H9 (cell line): ENCODE measurements at regions not wholly inside any gene's neighbourhood (a gene's known extent, or its start where the extent isn't known, plus 50 kb on each side); places are given as distances from the start of the nearest gene placed in this dataset.

ENCODE experiments used
- DNase-seq: peaks from one replicate; pipeline ENCODE4 v3.0.0-alpha.2; 2017
- H2AFZ ChIP-seq: one replicate; pipeline ENCODE4 v1.6.1; 2013; ENCODE audit warnings: mild to moderate bottlenecking, low read length, control low read depth, moderate library complexity
- H2AK5ac ChIP-seq: 2 replicates; pipeline ENCODE4 v1.6.1; 2013; ENCODE audit warnings: low read length, control low read depth, mixed read lengths; ENCODE audit not compliant: insufficient read length
- H2BK120ac ChIP-seq: one replicate; pipeline ENCODE4 v1.6.1; 2013; ENCODE audit warnings: low read depth, mild to moderate bottlenecking, low read length, control low read depth, inconsistent platforms; ENCODE audit not compliant: poor library complexity, severe bottlenecking
- H2BK12ac ChIP-seq: 2 replicates; pipeline ENCODE4 v1.6.1; 2013; ENCODE audit warnings: low read length, control low read depth, mixed read lengths, low read depth; ENCODE audit not compliant: insufficient read length
- H2BK15ac ChIP-seq: 2 replicates; pipeline ENCODE4 v1.6.1; 2013; ENCODE audit warnings: low read depth, low read length, control low read depth
- H2BK20ac ChIP-seq: one replicate; pipeline ENCODE4 v1.6.1; 2013; ENCODE audit warnings: low read depth, mild to moderate bottlenecking, low read length, control low read depth, inconsistent platforms; ENCODE audit not compliant: poor library complexity, severe bottlenecking
- H2BK5ac ChIP-seq: 2 replicates; pipeline ENCODE4 v1.6.1; 2013; ENCODE audit warnings: low read length, control low read depth, mixed read lengths; ENCODE audit not compliant: insufficient read length
- H3K14ac ChIP-seq: 2 replicates; pipeline ENCODE4 v1.6.1; 2013; ENCODE audit warnings: low read length, control low read depth; ENCODE audit not compliant: insufficient read depth
- H3K18ac ChIP-seq: 2 replicates; pipeline ENCODE4 v1.6.1; 2013; ENCODE audit warnings: low read depth, mild to moderate bottlenecking, mixed read lengths, low read length, control low read depth; ENCODE audit not compliant: insufficient read length
- H3K23ac ChIP-seq: 2 replicates; pipeline ENCODE4 v1.6.1; 2013; ENCODE audit warnings: low read length, control low read depth, mixed read lengths, low read depth; ENCODE audit not compliant: insufficient read length
- H3K23me2 ChIP-seq: 2 replicates; pipeline ENCODE4 v1.6.1; 2013; ENCODE audit warnings: low read depth, mild to moderate bottlenecking, mixed read lengths, low read length, control low read depth; ENCODE audit not compliant: insufficient read length, poor library complexity, severe bottlenecking
- H3K27ac ChIP-seq: 2 replicates; pipeline ENCODE4 v1.5.1; 2013; ENCODE audit warnings: low read length, control low read depth, mixed read lengths, low read depth; ENCODE audit not compliant: insufficient read length
- H3K27me3 ChIP-seq: 2 replicates; pipeline ENCODE4 v1.6.1; 2013; ENCODE audit warnings: low read length, control low read depth, inconsistent platforms; ENCODE audit not compliant: insufficient read depth
- H3K4ac ChIP-seq: 2 replicates; pipeline ENCODE4 v1.6.1; 2013; ENCODE audit warnings: low read depth, mild to moderate bottlenecking, control low read depth, inconsistent platforms, low read length, moderate library complexity
- H3K4me1 ChIP-seq: 2 replicates; pipeline ENCODE4 v1.6.1; 2013; ENCODE audit warnings: low read length, control low read depth, inconsistent platforms; ENCODE audit not compliant: insufficient read depth
- H3K4me2 ChIP-seq: 2 replicates; pipeline ENCODE4 v1.6.1; 2013; ENCODE audit warnings: low read length, control low read depth, mixed read lengths; ENCODE audit not compliant: insufficient read length, insufficient read depth
- H3K56ac ChIP-seq: 2 replicates; pipeline ENCODE4 v1.6.1; 2013; ENCODE audit warnings: low read depth, mild to moderate bottlenecking, mixed read lengths, low read length, control low read depth; ENCODE audit not compliant: insufficient read length
- H3K79me1 ChIP-seq: 2 replicates; pipeline ENCODE4 v1.6.1; 2013; ENCODE audit warnings: low read depth, mild to moderate bottlenecking, moderate library complexity, low read length, control low read depth, inconsistent platforms; ENCODE audit not compliant: insufficient read depth, poor library complexity, severe bottlenecking
- H3K79me2 ChIP-seq: 2 replicates; pipeline ENCODE4 v1.6.1; 2013; ENCODE audit warnings: low read length, control low read depth, inconsistent platforms; ENCODE audit not compliant: insufficient read depth
- H3K9ac ChIP-seq: 2 replicates; pipeline ENCODE4 v1.6.1; 2013; ENCODE audit warnings: low read length, control low read depth, mixed read lengths; ENCODE audit not compliant: insufficient read length; ENCODE audit errors: extremely low read depth
- H3K9me3 ChIP-seq: one replicate; pipeline ENCODE4 v1.6.1; 2013; ENCODE audit warnings: low read depth, low read length, inconsistent platforms; ENCODE audit not compliant: control insufficient read depth
- H3T11ph ChIP-seq: one replicate; pipeline ENCODE4 v1.6.1; 2013; ENCODE audit warnings: mild to moderate bottlenecking, low read length, control low read depth, inconsistent platforms
- H4K20me1 ChIP-seq: one replicate; pipeline ENCODE4 v1.6.1; 2013; ENCODE audit not compliant: control insufficient read depth, insufficient read length, insufficient read depth
- H4K5ac ChIP-seq: 2 replicates; pipeline ENCODE4 v1.6.1; 2013; ENCODE audit warnings: low read depth, mild to moderate bottlenecking, mixed read lengths, low read length, control low read depth; ENCODE audit not compliant: insufficient read length
- H4K8ac ChIP-seq: replicated peaks from 2 replicates; pipeline ENCODE4 v1.6.1; 2013; ENCODE audit warnings: low read length, control low read depth, mixed read lengths, low read depth; ENCODE audit not compliant: insufficient read length
- H4K91ac ChIP-seq: 2 replicates; pipeline ENCODE4 v1.6.1; 2013; ENCODE audit warnings: low read depth, mild to moderate bottlenecking, moderate library complexity, mixed read lengths, low read length, control low read depth; ENCODE audit not compliant: insufficient read length
- H3K27ac Mint-ChIP-seq, 3 experiments: 2 replicates in 2 of 3; 3 replicates in 1 of 3; pipeline ENCODE4 v1.8.0; 2020 to 2021; ENCODE audit warnings: mixed read lengths in 3 of 3, mild to moderate bottlenecking in 1 of 3, moderate library complexity in 1 of 3
- H3K27me3 Mint-ChIP-seq: 2 replicates; pipeline ENCODE4 v1.8.0; 2021; ENCODE audit warnings: low read depth, mild to moderate bottlenecking, moderate library complexity, mixed read lengths
- H3K36me3 Mint-ChIP-seq, 3 experiments: 2 replicates in 2 of 3; 3 replicates in 1 of 3; pipeline ENCODE4 v1.8.0; 2020 to 2021; ENCODE audit warnings: low read depth in 3 of 3, mixed read lengths in 3 of 3; ENCODE audit not compliant: insufficient read depth in 1 of 3
- H3K4me1 Mint-ChIP-seq, 2 experiments: 2 replicates each; pipeline ENCODE4 v1.8.0; 2020; ENCODE audit warnings: mixed read lengths in 2 of 2
- H3K4me3 Mint-ChIP-seq, 2 experiments: 2 replicates in 1 of 2; 3 replicates in 1 of 2; pipeline ENCODE4 v1.8.0; 2020 to 2021; ENCODE audit warnings: mild to moderate bottlenecking in 2 of 2, mixed read lengths in 2 of 2, moderate library complexity in 1 of 2
- H3K9me3 Mint-ChIP-seq, 2 experiments: 2 replicates in 1 of 2; 3 replicates in 1 of 2; pipeline ENCODE4 v1.8.0; 2020; ENCODE audit warnings: mild to moderate bottlenecking in 2 of 2, mixed read lengths in 2 of 2, moderate library complexity in 1 of 2
- CTCF ChIP-seq: fragments of 200-600 bp; sonication (generic); conservative IDR thresholded peaks from 3 replicates; pipeline ENCODE4 v1.8.0; 2021; ENCODE audit warnings: antibody characterized with exemption, mild to moderate bottlenecking
- WGBS: extraction: QIAGEN DNeasy Blood & Tissue Kit; methylation state at CpG from one replicate; pipeline ENCODE4 v1.1.7; 2013; ENCODE audit warnings: missing lambda C conversion rate, low lambda C conversion rate, mixed read lengths; ENCODE audit not compliant: insufficient read length; ENCODE audit errors: extremely low coverage; 5-methylcytosine and 5-hydroxymethylcytosine counted together

DNA sequence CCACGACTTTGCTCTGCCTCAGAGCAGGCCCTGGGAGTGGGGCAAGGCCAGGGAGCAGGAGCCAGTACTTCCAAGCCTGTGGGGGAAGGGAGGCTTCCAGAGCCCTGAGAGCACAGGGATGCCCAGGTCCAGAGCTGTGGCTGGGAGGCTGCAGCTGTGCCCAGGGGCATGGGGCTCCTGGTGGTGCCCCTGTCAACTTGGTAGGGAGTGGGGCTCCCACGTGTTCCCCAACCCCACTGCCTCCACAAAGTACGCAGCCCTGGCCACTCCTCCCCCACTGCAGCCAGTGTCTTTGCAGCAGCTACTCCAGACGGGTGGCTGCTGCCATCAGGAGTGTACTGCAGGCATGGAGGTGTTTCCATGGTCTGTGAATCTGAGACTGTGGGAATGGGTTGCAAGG lies 294.1 kb upstream of the SNX7 start:
- H3K56ac ChIP-seq, result no peak overlapping the region
- TF ChIP-seq CTCF, result no peak
- Mint-ChIP-seq H3K36me3 (no peaks in the 10 kb centered on the region), H3K4me3 (no peak overlapping the region), H3K27ac (no peak overlapping the region), H3K9me3 (no peaks in the 10 kb centered on the region), H3K27me3 (no peaks in the 10 kb centered on the region), H3K4me1 (peaks cover 2 to 4% of the 10 kb centered on the region in 2 experiments; a peak in 2 of 4 replicates)
- no peak overlapping the region for H2BK15ac ChIP-seq
- no peak overlapping the region for H2AFZ ChIP-seq
- H3K18ac ChIP-seq, result no peak overlapping the region
- no peaks in the 10 kb centered on the region for H3K79me2 ChIP-seq
- no peaks in the 10 kb centered on the region for H3K4me1 ChIP-seq
- H2BK12ac ChIP-seq, result no peak overlapping the region
- H2BK20ac ChIP-seq, result no peak overlapping the region
- H3K4me2 ChIP-seq, result no peak overlapping the region
- H3K9ac ChIP-seq, result no peak overlapping the region
- no peak overlapping the region for H2BK120ac ChIP-seq
- no peak overlapping the region for H3K27ac ChIP-seq
- no peak for DNase-seq
- no CpG with 5 or more reads among the region's 4 CpGs for WGBS
- no peaks in the 10 kb centered on the region for H3K23me2 ChIP-seq
- no peak overlapping the region for H3K23ac ChIP-seq
- no peak overlapping the region for H3K14ac ChIP-seq
- no peak overlapping the region for H3T11ph ChIP-seq
- H2BK5ac ChIP-seq, result no peak overlapping the region
- H4K5ac ChIP-seq, result no peak overlapping the region
- no peaks in the 10 kb centered on the region for H3K79me1 ChIP-seq
- H3K27me3 ChIP-seq, result no peaks in the 10 kb centered on the region
- no peaks in the 10 kb centered on the region for H4K20me1 ChIP-seq
- H4K8ac ChIP-seq, result no peak overlapping the region
- H2AK5ac ChIP-seq, result no peak overlapping the region
- H3K9me3 ChIP-seq, result no peaks in the 10 kb centered on the region
- H4K91ac ChIP-seq, result no peak overlapping the region
- no peak overlapping the region for H3K4ac ChIP-seq
